Liver (tissue), 8 donors: ENCODE measurements at regions not wholly inside any gene's neighbourhood (a gene's known extent, or its start where the extent isn't known, plus 50 kb on each side); places are given as distances from the start of the nearest gene placed in this dataset.

Experiments
- DNase-seq: peaks from one replicate; pipeline ENCODE4 v3.0.0-alpha.2; 2017; ENCODE audit warnings: low spot score
- H3K27ac ChIP-seq, 2 donors: one replicate each; pipeline ENCODE4 v1.7.0; 2013; ENCODE audit warnings: inconsistent platforms in 2 of 2, low read length in 2 of 2, control low read depth in 1 of 2, low read depth in 1 of 2, mild to moderate bottlenecking in 1 of 2
- H3K27me3 ChIP-seq, 4 donors: one replicate each; pipeline versions ENCODE4 v1.6.1 to v1.7.0; 2013; ENCODE audit warnings: low read length in 3 of 4, inconsistent platforms in 1 of 4, mild to moderate bottlenecking in 1 of 4, moderate library complexity in 1 of 4; ENCODE audit not compliant: control insufficient read depth in 4 of 4, insufficient read depth in 4 of 4
- H3K36me3 ChIP-seq, 4 donors: one replicate each; pipeline versions ENCODE4 v1.6.1 to v1.7.0; 2013; ENCODE audit warnings: low read length in 3 of 4, mild to moderate bottlenecking in 3 of 4, low read depth in 1 of 4, moderate library complexity in 1 of 4; ENCODE audit not compliant: control insufficient read depth in 4 of 4, insufficient read depth in 3 of 4
- H3K4me1 ChIP-seq, 4 donors: one replicate each; pipeline versions ENCODE4 v1.6.1 to v1.7.0; 2013; ENCODE audit warnings: low read length in 3 of 4, mild to moderate bottlenecking in 3 of 4, moderate library complexity in 1 of 4; ENCODE audit not compliant: control insufficient read depth in 4 of 4, insufficient read depth in 4 of 4
- H3K4me3 ChIP-seq, 3 donors: one replicate each; pipeline versions ENCODE4 v1.6.1 to v1.7.0; 2013; ENCODE audit warnings: low read length in 3 of 3, control low read depth in 1 of 3, low read depth in 1 of 3, mild to moderate bottlenecking in 1 of 3
- H3K9ac ChIP-seq, 2 donors: one replicate each; pipeline ENCODE4 v1.7.0; 2013; ENCODE audit warnings: low read length in 2 of 2, mild to moderate bottlenecking in 2 of 2, moderate library complexity in 2 of 2, control low read depth in 1 of 2, low read depth in 1 of 2
- H3K9me3 ChIP-seq, 4 donors: one replicate each; pipeline versions ENCODE4 v1.6.1 to v1.7.0; 2013; ENCODE audit warnings: low read length in 3 of 4; ENCODE audit not compliant: control insufficient read depth in 4 of 4
- EGR1 ChIP-seq, 2 donors: IDR thresholded peaks; 2 replicates each; pipeline ENCODE4 v1.6.1; 2016 to 2018; ENCODE audit warnings: antibody characterized with exemption in 2 of 2, low read depth in 2 of 2
- FOXA1 ChIP-seq: IDR thresholded peaks from 2 replicates; pipeline ENCODE4 v1.6.1; 2016; ENCODE audit warnings: antibody characterized with exemption
- FOXA2 ChIP-seq: IDR thresholded peaks from 2 replicates; pipeline ENCODE4 v1.6.1; 2016; ENCODE audit warnings: antibody characterized with exemption
- GABPA ChIP-seq, 2 donors: IDR thresholded peaks in 1 of 2; conservative IDR thresholded peaks in 1 of 2; 2 replicates each; pipeline ENCODE4 v1.6.1; 2016; ENCODE audit warnings: antibody characterized with exemption in 2 of 2, mild to moderate bottlenecking in 1 of 2, moderate library complexity in 1 of 2
- JUND ChIP-seq, 2 donors: IDR thresholded peaks; 2 replicates each; pipeline ENCODE4 v1.6.1; 2016; ENCODE audit warnings: antibody characterized with exemption in 2 of 2
- RAD21 ChIP-seq, 2 donors: IDR thresholded peaks; 2 replicates each; pipeline ENCODE4 v1.6.1; 2016; ENCODE audit warnings: antibody characterized with exemption in 2 of 2, mild to moderate bottlenecking in 2 of 2
- SP1 ChIP-seq: IDR thresholded peaks from 2 replicates; pipeline ENCODE4 v1.6.1; 2018; ENCODE audit warnings: antibody characterized with exemption, mild to moderate bottlenecking
- WGBS: extraction: QIAGEN DNeasy Blood & Tissue Kit; methylation state at CpG from one replicate; pipeline ENCODE4 v1.1.7; 2013; 5-methylcytosine and 5-hydroxymethylcytosine counted together
- TF ChIP-seq, protein P1 (sequence below): IDR thresholded peaks from 2 replicates; pipeline ENCODE4 v1.6.1; 2016; ENCODE audit warnings: antibody characterized with exemption
- TF ChIP-seq, protein P2 (sequence below): IDR thresholded peaks from 2 replicates; pipeline ENCODE4 v1.6.1; 2016; ENCODE audit warnings: antibody characterized with exemption
- TF ChIP-seq, protein P3 (sequence below): IDR thresholded peaks from 2 replicates; pipeline ENCODE4 v1.6.1; 2016; ENCODE audit warnings: antibody characterized with exemption, mild to moderate bottlenecking
- TF ChIP-seq, protein P4 (sequence below): IDR thresholded peaks from 2 replicates; pipeline ENCODE4 v1.6.1; 2016; ENCODE audit warnings: antibody characterized with exemption
- TF ChIP-seq, protein P5 (sequence below): fragments of 150-350 bp; IDR thresholded peaks from 2 replicates; pipeline ENCODE4 v1.5.1; 2017; ENCODE audit warnings: improper control_type of control experiment, low read depth, low read length; ENCODE audit not compliant: missing input control
- donor health status: healthy.
- donor health status: healthy.
- donor health status: healthy.
- donor health status: healthy.
- donor health status: healthy.

DNA sequence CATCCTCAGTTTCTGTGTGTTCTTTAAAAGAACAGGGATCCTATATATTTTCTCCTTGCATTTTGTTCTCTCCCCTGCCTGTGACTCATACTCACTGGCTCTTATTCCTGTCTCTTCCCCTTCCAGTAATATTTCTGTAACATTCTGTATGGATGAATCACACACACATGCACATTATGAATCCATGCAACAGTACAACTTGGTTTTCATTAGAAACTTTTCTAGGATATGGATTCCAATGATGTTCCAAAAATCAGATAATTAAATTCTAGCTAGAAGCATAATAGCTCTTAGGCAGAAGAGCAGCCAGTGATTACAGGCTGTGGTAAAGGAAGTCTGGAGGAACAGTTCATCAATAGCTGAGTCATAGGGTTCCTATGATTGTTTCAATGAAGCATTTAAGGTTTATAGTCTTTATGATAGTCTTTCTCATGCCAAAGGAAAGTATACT is 119.6 kb upstream of the PMFBP1 start:
- peak in 1 of 2 donors; percentile 38 for TF ChIP-seq JUND (IDR thresholded peaks at IDR 0.05)
- TF ChIP-seq, protein P1, sequence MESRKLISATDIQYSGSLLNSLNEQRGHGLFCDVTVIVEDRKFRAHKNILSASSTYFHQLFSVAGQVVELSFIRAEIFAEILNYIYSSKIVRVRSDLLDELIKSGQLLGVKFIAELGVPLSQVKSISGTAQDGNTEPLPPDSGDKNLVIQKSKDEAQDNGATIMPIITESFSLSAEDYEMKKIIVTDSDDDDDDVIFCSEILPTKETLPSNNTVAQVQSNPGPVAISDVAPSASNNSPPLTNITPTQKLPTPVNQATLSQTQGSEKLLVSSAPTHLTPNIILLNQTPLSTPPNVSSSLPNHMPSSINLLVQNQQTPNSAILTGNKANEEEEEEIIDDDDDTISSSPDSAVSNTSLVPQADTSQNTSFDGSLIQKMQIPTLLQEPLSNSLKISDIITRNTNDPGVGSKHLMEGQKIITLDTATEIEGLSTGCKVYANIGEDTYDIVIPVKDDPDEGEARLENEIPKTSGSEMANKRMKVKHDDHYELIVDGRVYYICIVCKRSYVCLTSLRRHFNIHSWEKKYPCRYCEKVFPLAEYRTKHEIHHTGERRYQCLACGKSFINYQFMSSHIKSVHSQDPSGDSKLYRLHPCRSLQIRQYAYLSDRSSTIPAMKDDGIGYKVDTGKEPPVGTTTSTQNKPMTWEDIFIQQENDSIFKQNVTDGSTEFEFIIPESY = no peak
- H3K4me1 ChIP-seq = no peaks in the 10 kb centered on the region
- DNase-seq = no peak
- no peak overlapping the region for H3K9ac ChIP-seq
- H3K27ac ChIP-seq = no peak overlapping the region
- H3K27me3 ChIP-seq = no peaks in the 10 kb centered on the region
- H3K4me3 ChIP-seq = no peak overlapping the region
- no peaks in the 10 kb centered on the region for H3K36me3 ChIP-seq
- peaks cover 0 to 2% (median 0%) of the 10 kb centered on the region in 4 donors for H3K9me3 ChIP-seq

DNA sequence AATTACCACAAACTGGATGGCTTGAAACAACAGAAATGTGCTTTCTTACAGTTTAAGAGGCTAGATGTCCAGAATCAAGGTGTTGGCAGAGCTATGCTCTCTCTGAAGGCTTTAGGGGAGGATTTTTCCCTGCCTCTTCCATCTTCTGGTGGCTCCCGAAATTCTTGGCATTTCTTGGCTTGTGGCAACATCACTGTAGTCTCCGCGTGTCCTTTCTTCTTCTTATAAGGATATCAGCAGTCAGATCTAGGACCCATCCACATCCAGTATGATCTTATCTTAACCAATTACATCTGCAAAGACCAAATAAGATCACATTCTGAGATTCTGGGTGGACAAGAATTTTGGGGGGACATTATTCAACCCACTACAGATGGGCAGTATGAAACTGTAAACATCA is 119.2 kb upstream of the PMFBP1 start:
- no peak overlapping the region for H3K9ac ChIP-seq
- no peak overlapping the region for H3K4me3 ChIP-seq
- H3K9me3 ChIP-seq = peaks cover 0 to 2% (median 0%) of the 10 kb centered on the region in 4 donors
- DNase-seq = no peak
- H3K4me1 ChIP-seq = no peaks in the 10 kb centered on the region
- 88% methylated on average over 3 of the region's 3 CpGs for WGBS
- TF ChIP-seq FOXA1 = no peak
- TF ChIP-seq, protein P2, sequence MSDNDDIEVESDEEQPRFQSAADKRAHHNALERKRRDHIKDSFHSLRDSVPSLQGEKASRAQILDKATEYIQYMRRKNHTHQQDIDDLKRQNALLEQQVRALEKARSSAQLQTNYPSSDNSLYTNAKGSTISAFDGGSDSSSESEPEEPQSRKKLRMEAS = no peak
- TF ChIP-seq, protein P3, sequence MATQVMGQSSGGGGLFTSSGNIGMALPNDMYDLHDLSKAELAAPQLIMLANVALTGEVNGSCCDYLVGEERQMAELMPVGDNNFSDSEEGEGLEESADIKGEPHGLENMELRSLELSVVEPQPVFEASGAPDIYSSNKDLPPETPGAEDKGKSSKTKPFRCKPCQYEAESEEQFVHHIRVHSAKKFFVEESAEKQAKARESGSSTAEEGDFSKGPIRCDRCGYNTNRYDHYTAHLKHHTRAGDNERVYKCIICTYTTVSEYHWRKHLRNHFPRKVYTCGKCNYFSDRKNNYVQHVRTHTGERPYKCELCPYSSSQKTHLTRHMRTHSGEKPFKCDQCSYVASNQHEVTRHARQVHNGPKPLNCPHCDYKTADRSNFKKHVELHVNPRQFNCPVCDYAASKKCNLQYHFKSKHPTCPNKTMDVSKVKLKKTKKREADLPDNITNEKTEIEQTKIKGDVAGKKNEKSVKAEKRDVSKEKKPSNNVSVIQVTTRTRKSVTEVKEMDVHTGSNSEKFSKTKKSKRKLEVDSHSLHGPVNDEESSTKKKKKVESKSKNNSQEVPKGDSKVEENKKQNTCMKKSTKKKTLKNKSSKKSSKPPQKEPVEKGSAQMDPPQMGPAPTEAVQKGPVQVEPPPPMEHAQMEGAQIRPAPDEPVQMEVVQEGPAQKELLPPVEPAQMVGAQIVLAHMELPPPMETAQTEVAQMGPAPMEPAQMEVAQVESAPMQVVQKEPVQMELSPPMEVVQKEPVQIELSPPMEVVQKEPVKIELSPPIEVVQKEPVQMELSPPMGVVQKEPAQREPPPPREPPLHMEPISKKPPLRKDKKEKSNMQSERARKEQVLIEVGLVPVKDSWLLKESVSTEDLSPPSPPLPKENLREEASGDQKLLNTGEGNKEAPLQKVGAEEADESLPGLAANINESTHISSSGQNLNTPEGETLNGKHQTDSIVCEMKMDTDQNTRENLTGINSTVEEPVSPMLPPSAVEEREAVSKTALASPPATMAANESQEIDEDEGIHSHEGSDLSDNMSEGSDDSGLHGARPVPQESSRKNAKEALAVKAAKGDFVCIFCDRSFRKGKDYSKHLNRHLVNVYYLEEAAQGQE = no peak
- H3K27ac ChIP-seq = no peak overlapping the region
- no peaks in the 10 kb centered on the region for H3K36me3 ChIP-seq
- H3K27me3 ChIP-seq = no peaks in the 10 kb centered on the region

DNA sequence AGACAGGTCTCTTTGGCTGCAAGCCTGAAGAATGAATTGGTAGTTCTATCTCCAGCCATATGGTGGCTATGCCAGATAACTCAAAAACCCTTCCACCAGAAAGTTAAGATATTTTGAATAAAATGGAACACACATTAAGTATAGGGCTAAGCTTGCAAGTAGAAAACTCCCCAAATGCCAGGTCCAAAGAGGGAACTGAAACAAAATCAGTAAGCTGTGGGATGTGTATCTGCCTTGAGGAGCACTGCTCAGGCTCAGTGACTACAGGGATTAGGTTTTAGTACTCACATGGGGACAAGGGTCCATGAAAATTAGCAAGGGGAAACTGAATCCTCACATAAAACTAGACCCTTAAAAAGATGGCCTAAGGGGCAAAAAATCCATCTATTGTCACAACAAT is 115.7 kb upstream of the PMFBP1 start:
- no peak for DNase-seq
- no peak overlapping the region for H3K27ac ChIP-seq
- H3K36me3 ChIP-seq = no peaks in the 10 kb centered on the region
- no peak overlapping the region for H3K9ac ChIP-seq
- H3K4me3 ChIP-seq = no peak overlapping the region
- H3K9me3 ChIP-seq = peaks cover 0 to 2% (median 0%) of the 10 kb centered on the region in 4 donors
- H3K27me3 ChIP-seq = no peaks in the 10 kb centered on the region
- TF ChIP-seq FOXA2 = no peak
- H3K4me1 ChIP-seq = no peaks in the 10 kb centered on the region

DNA sequence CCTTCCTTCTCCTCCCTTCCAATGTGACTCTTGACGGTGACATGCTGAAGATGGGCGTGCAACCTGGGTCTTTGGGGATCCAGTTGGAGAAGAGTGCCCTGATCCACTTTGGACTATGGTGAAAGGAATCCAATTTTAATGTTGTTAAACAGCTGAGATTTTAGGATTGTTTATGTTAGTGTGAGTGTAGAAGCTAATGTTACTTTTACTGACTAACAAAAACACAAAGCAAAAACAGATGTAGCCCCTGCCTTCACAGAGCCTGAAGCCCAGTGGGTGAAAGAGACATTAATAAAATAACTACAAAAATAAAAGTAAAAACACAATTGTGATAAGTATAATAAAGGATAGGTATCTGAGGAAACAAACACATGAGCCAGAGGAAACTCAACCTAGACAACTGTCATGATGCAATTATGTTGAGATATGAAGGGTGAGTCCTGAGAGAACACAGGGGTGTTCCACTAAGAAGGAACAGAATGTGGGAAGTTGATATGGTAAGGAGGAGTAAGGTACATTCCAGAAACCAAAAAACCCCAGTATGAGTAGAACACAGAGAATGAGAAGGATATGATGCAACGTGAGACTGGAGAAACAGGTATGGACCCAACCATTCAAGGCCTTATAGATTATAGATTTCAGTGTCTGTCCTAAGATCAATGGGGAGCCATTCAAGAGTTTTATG is 115.1 kb upstream of the PMFBP1 start:
- DNase-seq = no peak
- Histone ChIP-seq H3K9ac (no peak overlapping the region), H3K9me3 (peaks cover 0 to 2% (median 0%) of the 10 kb centered on the region in 4 donors), H3K27ac (no peak overlapping the region), H3K27me3 (no peaks in the 10 kb centered on the region), H3K4me1 (no peaks in the 10 kb centered on the region), H3K36me3 (no peaks in the 10 kb centered on the region), H3K4me3 (no peak overlapping the region)
- WGBS = 94% methylated on average over 3 of the region's 3 CpGs
- TF ChIP-seq, protein P4, sequence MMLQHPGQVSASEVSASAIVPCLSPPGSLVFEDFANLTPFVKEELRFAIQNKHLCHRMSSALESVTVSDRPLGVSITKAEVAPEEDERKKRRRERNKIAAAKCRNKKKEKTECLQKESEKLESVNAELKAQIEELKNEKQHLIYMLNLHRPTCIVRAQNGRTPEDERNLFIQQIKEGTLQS = no peak
- no peak for TF ChIP-seq FOXA1
- TF ChIP-seq SP1 = no peak
- TF ChIP-seq RAD21 (IDR thresholded peaks at IDR 0.05) = no peak
- TF ChIP-seq GABPA (IDR thresholded peaks at IDR 0.05 in 1 of 2, conservative IDR thresholded peaks at IDR 0.05 in 1 of 2) = no peak
- no peak for TF ChIP-seq EGR1 (IDR thresholded peaks at IDR 0.05; ENCODE audit: low read depth in 2 of 2)
- TF ChIP-seq, protein P5, sequence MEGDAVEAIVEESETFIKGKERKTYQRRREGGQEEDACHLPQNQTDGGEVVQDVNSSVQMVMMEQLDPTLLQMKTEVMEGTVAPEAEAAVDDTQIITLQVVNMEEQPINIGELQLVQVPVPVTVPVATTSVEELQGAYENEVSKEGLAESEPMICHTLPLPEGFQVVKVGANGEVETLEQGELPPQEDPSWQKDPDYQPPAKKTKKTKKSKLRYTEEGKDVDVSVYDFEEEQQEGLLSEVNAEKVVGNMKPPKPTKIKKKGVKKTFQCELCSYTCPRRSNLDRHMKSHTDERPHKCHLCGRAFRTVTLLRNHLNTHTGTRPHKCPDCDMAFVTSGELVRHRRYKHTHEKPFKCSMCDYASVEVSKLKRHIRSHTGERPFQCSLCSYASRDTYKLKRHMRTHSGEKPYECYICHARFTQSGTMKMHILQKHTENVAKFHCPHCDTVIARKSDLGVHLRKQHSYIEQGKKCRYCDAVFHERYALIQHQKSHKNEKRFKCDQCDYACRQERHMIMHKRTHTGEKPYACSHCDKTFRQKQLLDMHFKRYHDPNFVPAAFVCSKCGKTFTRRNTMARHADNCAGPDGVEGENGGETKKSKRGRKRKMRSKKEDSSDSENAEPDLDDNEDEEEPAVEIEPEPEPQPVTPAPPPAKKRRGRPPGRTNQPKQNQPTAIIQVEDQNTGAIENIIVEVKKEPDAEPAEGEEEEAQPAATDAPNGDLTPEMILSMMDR = no peak
- TF ChIP-seq, protein P1 = no peak
